ENCODE measurements at regions not wholly inside any gene's neighbourhood (a gene's known extent, or its start where the extent isn't known, plus 50 kb on each side); places are given as distances from the start of the nearest gene placed in this dataset.

DNA sequence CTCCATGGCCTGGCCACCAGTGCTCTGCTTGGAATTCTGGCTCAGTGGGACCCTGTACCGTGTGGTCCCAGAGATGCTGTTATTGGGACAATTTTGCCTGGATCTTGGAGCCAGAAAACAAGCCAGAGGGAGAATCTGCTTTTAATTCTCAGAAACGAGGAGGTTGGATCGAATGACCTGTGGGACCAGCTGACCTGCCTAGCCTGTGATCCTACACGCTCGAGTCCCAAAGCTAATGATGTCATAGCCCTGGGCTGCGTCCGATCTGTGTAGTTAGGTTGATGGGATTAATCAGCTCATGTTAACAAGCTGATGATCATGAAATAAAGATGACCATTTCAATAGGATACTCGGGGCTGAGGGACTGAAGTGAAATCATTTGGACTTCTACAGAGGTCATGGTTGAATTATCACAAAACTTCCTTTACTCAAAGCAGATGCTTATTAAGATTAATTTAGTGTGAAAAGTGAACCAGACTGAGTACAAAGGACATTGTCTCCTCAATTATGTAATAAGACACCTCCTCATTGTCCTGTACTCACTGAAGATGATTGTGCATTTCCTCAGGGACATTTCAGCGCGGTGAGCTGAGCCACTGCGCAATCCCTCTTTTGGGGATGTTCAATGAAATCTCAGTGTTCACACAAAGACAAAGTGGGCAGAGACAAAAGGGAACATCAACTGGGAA lies 51.9 kb upstream of the STX18 start:
- no peaks in the 10 kb centered on the region for H3K9me3 ChIP-seq (ENCODE audit: control insufficient read depth, low read depth, low read length)
- H3K36me3 ChIP-seq (ENCODE audit: control insufficient read depth, insufficient read depth, low read length), result peaks cover 2% of the 10 kb centered on the region
- WGBS (ENCODE audit: insufficient coverage, low lambda C conversion rate), result no CpG with 5 or more reads among the region's 11 CpGs

GRCh38 chr4:4592414-4592813 lies 50.6 kb upstream of the STX18 start:
- no peak overlapping the region for H3K27ac ChIP-seq (ENCODE audit: low read length)
- DNase-seq, result no peak
- H3K27me3 ChIP-seq (ENCODE audit: control insufficient read depth, insufficient read depth, low read length), result no peaks in the 10 kb centered on the region
- no peaks in the 10 kb centered on the region for H3K9me3 ChIP-seq (ENCODE audit: control insufficient read depth, low read depth, low read length)
- H3K36me3 ChIP-seq (ENCODE audit: control insufficient read depth, insufficient read depth, low read length), result peaks cover 2% of the 10 kb centered on the region
- no peak overlapping the region for H3K4me3 ChIP-seq (ENCODE audit: low read length)
- WGBS (ENCODE audit: insufficient coverage, low lambda C conversion rate), result no CpG with 5 or more reads among the region's 4 CpGs
- H3K4me1 ChIP-seq (ENCODE audit: control insufficient read depth, insufficient read depth, low read length), result no peaks in the 10 kb centered on the region

More for the DNA sequence above, 51.9 kb upstream of the STX18 start:
- Histone ChIP-seq H3K4me1 (ENCODE audit: control insufficient read depth, insufficient read depth, low read length) (no peaks in the 10 kb centered on the region), H3K4me3 (ENCODE audit: low read length) (no peak overlapping the region), H3K27ac (ENCODE audit: low read length) (no peak overlapping the region), H3K27me3 (ENCODE audit: control insufficient read depth, insufficient read depth, low read length) (no peaks in the 10 kb centered on the region)
- no peak for DNase-seq

Data from large intestine (tissue), 3 donors.